Activated naive CD4-positive, alpha-beta T cell treated with anti-CD3 and anti-CD28 coated beads for 36 hours (primary cell): ENCODE measurements at regions not wholly inside any gene's neighbourhood (a gene's known extent, or its start where the extent isn't known, plus 50 kb on each side); places are given as distances from the start of the nearest gene placed in this dataset.

Source experiments
- CTCF ChIA-PET: fragments of 350-600 bp; sonication (Branson Sonifier 250); formaldehyde crosslinking; loops from one replicate; lab custom pipeline; 2021; ENCODE audit warnings: antibody characterized with exemption; lab: Charles Lee
- DNase-seq: peaks from one replicate; pipeline ENCODE4 v3.0.0-alpha.2; 2020
- H3K27ac Mint-ChIP-seq: one replicate; pipeline ENCODE4 v1.8.0; 2021; ENCODE audit warnings: mild to moderate bottlenecking, mixed read lengths
- H3K27me3 Mint-ChIP-seq: one replicate; pipeline ENCODE4 v1.8.0; 2021; ENCODE audit warnings: low read depth, mixed read lengths
- H3K36me3 Mint-ChIP-seq: one replicate; pipeline ENCODE4 v1.8.0; 2021; ENCODE audit warnings: low read depth, mixed read lengths
- H3K4me1 Mint-ChIP-seq: one replicate; pipeline ENCODE4 v1.8.0; 2021; ENCODE audit warnings: low read depth, mixed read lengths
- H3K4me3 Mint-ChIP-seq: one replicate; pipeline ENCODE4 v1.8.0; 2021; ENCODE audit warnings: mild to moderate bottlenecking, moderate library complexity, mixed read lengths
- H3K9me3 Mint-ChIP-seq: one replicate; pipeline ENCODE4 v1.8.0; 2021; ENCODE audit warnings: mixed read lengths
- intact Hi-C: fragments of 100-400 bp; cut with micrococcal nuclease; formaldehyde crosslinking; loops from one replicate; pipeline ENCODE4 v1.15.1; 2023

- no peak for DNase-seq
- H3K4me3 Mint-ChIP-seq: no peak overlapping the region
- CTCF ChIA-PET: no interaction called here
- no peaks in the 10 kb centered on the region for H3K9me3 Mint-ChIP-seq
- no peaks in the 10 kb centered on the region for H3K4me1 Mint-ChIP-seq
- intact Hi-C loops: no loop called here
- H3K36me3 Mint-ChIP-seq: no peaks in the 10 kb centered on the region
- no peak overlapping the region for H3K27ac Mint-ChIP-seq
- peaks cover 6% of the 10 kb centered on the region for H3K27me3 Mint-ChIP-seq
Observed at GRCh38 chr4:163419074-163419473, 54.5 kb downstream of the TKTL2 start.

- CTCF ChIA-PET: no interaction called here
- Mint-ChIP-seq H3K9me3 (peaks cover 3% of the 10 kb centered on the region), H3K4me1 (no peaks in the 10 kb centered on the region), H3K4me3 (no peak overlapping the region), H3K27ac (no peak overlapping the region), H3K27me3 (peaks cover 4% of the 10 kb centered on the region), H3K36me3 (no peaks in the 10 kb centered on the region)
- no peak for DNase-seq
- intact Hi-C loops: no loop called here
Observed at GRCh38 chr4:163415668-163416067, 57.9 kb downstream of the TKTL2 start.

GRCh38 chr4:163414275-163414674 is 59.3 kb downstream of the TKTL2 start:
- CTCF ChIA-PET: no interaction called here
- Mint-ChIP-seq H3K9me3 (peaks cover 3% of the 10 kb centered on the region), H3K4me1 (no peaks in the 10 kb centered on the region), H3K36me3 (no peaks in the 10 kb centered on the region), H3K4me3 (no peak overlapping the region), H3K27ac (no peak overlapping the region), H3K27me3 (peaks cover 4% of the 10 kb centered on the region)
- DNase-seq: no peak
- intact Hi-C loops: no loop called here

- CTCF ChIA-PET: no interaction called here
Observed at GRCh38 chr4:163404580-163404979, 60.9 kb downstream of the NPY5R start.

GRCh38 chr4:163404080-163404479 is 60.4 kb downstream of the NPY5R start:
- Mint-ChIP-seq H3K27me3 (peaks cover 2% of the 10 kb centered on the region), H3K27ac (no peak overlapping the region), H3K36me3 (no peaks in the 10 kb centered on the region), H3K4me3 (no peak overlapping the region), H3K4me1 (no peaks in the 10 kb centered on the region), H3K9me3 (peaks cover 2% of the 10 kb centered on the region)
- intact Hi-C loops: loop anchor here (1.0 kb wide), 1 partner anchor 46 kb away; no protein-coding TSS in a partner anchor
- CTCF ChIA-PET: no interaction called here
- no peak for DNase-seq

More at GRCh38 chr4:163404580-163404979, 60.9 kb downstream of the NPY5R start:
- no peak for DNase-seq
- Mint-ChIP-seq H3K4me1 (no peaks in the 10 kb centered on the region), H3K4me3 (no peak overlapping the region), H3K27ac (no peak overlapping the region), H3K27me3 (peaks cover under 1% of the 10 kb centered on the region), H3K36me3 (no peaks in the 10 kb centered on the region), H3K9me3 (peaks cover under 1% of the 10 kb centered on the region)
- intact Hi-C loops: loop anchor here (1.0 kb wide), 1 partner anchor 46 kb away; no protein-coding TSS in a partner anchor
